SH-SY5Y (cell line): ENCODE measurements at regions not wholly inside any gene's neighbourhood (a gene's known extent, or its start where the extent isn't known, plus 50 kb on each side); places are given as distances from the start of the nearest gene placed in this dataset.

ENCODE experiments used
- GATA2 ChIP-seq: IDR thresholded peaks from 2 replicates; pipeline ENCODE4 v1.6.1; 2011; ENCODE audit warnings: mild to moderate bottlenecking, low read depth, low read length
- GATA3 ChIP-seq: IDR thresholded peaks from 2 replicates; pipeline ENCODE4 v1.6.1; 2011; ENCODE audit warnings: low read depth, mild to moderate bottlenecking, low read length, moderate library complexity

DNA sequence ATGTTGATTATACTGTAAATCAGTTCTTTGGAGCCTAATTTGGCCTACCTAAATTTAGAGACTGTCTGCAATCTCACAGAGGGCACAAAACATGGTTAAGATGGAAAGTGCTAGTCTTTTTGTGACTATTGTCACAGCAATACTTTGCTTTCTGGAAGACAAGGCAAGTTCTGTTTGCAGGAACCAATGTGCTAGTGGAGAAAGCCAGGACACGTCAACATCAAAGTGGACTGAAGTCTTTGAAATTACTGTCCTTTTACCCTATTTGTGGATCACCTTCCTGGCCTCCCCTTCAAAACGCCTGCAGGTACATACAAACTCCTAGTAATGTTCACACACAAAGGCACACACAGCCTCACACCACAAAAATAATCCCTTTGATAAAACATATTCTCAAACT lies 248.7 kb downstream of the MAN2A1 start:
- TF ChIP-seq GATA3, result no peak

DNA sequence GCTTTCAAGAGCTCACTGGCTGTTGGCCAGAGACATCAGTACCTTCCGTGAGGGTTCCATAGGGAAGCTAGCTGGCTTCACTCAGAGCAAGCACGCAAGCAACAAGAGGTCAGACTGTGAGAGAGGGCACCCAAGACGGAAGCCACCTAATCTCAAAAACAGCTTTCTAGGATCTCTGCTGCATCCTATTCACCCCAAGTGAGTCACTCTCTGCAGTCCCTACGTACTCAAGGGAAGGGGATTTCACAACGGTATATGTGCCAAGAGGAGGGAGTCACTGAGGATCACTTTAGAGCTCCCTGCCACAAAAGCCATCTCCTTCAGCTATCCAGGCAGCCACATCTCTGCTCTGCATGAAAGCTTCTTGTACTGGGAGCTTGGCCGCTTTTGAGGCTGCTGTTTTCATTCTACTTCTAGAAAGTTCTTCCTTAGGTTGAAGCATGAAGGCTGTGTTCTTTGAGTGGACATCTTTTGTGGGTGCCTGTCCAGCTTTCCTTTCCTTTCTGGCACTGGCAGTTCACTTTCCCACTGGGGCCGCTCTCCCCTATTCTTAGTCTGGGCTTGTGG lies 249.5 kb downstream of the MAN2A1 start:
- TF ChIP-seq GATA2 (no peak), GATA3 (no peak)

GRCh38 chr5:109942646-109943045 lies 252.9 kb downstream of the MAN2A1 start:
- TF ChIP-seq GATA3 (no peak), GATA2 (no peak)

DNA sequence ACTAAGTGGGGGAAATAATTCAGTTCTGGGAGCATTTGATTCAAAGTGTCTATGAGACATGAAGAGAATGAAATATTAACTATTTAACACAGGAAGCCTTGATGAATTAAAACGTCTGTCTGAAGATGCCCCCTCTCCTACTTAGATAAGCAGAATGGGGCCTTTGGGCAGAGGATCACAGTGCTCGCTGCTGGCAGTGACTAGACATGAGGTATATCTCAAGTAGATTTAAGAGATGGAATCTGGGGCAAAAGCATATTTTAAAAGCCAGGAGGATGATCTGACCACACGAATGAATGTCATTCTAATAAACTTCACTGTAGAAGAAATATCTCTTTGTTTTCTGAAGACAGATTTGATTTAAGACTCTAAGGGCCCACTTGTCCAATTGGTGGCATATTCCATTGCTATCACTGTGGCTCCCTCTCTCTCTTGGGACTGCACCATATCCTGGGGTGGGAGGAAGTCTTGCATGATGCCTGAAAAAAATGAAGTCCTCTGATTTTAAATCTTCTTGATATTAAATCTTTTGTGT lies 254.0 kb downstream of the MAN2A1 start:
- no peak for TF ChIP-seq GATA2

DNA sequence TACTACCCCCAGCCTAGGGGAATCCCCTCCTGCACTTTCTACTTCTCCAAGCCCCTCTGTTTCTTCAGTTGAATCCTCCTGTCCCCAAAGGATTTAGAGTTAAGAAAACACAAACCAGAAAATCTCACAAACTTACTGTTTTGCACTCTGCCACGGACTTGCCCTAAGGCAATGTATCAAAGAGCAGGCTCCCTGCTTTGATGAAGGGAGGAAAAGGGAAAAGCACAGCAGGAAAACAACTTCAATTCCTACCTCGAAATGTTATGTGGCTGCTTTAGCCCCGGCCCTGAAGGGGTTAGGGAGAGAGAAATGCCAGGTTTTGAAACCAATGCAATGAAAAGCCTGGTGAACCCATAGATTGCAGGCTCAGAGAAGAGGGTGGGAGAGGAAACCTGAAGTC lies 254.7 kb downstream of the MAN2A1 start:
- TF ChIP-seq GATA3, result no peak
- no peak for TF ChIP-seq GATA2

GRCh38 chr5:109945097-109945678 lies 255.5 kb downstream of the MAN2A1 start:
- no peak for TF ChIP-seq GATA2
- TF ChIP-seq GATA3, result no peak

DNA sequence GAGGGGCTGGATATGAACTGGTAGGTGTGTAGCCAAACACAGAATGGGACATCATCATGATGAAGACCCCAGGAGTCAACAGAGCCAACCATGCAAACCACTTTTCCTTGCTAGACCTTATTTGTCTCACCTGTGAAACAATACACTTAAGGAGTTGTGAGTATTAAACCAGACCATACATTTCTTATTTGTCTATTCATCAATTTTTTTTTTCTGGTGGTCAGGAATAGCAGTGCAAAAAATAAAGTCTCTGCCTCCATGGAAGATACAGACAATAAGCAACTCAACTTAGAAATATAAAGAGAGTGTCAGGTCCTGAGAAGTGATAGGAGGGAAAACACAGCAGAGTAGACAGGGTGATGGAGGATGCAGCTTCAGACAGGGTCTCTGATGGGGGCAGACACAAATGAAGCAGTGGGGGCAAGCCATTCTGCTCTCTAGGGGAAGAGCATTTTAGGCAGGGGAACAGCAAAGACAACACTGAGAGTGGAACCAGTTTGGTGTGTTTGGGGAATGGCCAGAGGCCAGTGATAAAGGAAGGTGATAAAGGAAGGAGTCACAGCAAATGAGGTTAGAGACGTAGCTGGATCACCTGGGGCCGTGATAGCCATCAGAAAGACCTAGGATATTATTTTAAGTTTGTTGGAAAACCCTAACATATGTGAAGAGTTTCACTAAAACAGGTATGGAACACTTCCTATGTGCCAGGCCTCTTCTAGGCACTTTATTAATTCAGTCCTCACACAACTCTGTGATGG lies 256.2 kb downstream of the MAN2A1 start:
- no peak for TF ChIP-seq GATA2
- no peak for TF ChIP-seq GATA3

DNA sequence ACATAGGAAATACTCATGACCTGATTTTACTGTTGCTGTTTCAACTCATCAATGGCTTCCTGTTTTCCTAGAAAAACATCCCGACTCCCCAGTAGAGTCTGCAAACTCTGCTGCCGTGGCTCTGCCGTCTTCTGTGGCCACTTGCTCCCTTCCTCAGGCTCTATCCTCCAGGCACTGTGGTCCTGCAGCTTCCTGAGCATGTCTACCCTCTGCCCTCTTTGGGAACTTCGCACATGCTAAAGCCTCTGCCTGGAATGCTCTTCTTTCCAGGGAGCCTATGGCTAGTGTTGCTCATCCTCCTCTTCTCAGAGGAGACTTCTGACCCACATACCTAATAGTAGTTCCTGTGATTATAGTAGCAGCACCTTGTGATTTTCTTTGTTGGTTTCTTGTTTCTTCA lies 256.9 kb downstream of the MAN2A1 start:
- TF ChIP-seq GATA2 (no peak), GATA3 (no peak)

GRCh38 chr5:109947667-109948066 lies 257.9 kb downstream of the MAN2A1 start:
- TF ChIP-seq GATA3 (no peak), GATA2 (no peak)

DNA sequence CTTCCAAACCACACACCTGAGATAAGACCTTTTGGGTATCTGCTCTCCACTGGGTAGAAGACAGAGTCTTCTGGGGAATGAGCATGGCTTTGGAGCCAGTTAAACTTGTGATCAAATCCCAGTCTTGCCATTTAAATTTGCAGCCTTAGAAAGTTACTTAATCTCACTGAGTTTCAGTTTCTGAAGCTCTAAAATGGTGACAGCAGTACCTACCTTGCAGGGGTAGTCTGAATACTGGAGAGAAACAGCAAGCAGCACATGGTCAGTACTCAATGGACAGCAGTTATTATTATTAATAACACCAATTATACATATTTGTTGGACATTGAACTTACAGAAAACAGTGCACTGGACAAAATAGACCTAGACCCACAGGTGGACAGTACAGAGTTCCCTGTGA lies 260.9 kb downstream of the MAN2A1 start:
- TF ChIP-seq GATA2 (no peak), GATA3 (no peak)

DNA sequence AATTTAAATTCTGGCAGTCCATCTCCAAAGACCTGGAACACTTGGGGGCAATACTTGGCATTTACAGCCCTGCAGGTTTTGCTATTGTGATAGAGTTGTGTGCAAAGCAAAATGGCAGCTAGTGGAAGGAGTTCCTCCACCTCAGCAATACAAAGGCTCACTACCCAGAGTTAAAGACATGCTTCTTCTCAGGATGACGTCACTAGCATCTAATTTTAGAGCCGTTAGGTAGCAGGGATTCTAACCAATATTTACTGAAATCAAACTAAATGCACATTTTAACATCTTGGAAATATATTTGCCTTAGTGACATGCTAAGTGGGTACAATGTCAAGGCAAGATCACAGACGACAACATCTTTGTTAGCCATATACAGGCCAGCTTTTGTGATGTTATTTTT lies 261.6 kb downstream of the MAN2A1 start:
- TF ChIP-seq GATA2, result no peak
- TF ChIP-seq GATA3, result no peak

GRCh38 chr5:109951758-109952157 lies 262.0 kb downstream of the MAN2A1 start:
- TF ChIP-seq GATA3 (no peak), GATA2 (no peak)

DNA sequence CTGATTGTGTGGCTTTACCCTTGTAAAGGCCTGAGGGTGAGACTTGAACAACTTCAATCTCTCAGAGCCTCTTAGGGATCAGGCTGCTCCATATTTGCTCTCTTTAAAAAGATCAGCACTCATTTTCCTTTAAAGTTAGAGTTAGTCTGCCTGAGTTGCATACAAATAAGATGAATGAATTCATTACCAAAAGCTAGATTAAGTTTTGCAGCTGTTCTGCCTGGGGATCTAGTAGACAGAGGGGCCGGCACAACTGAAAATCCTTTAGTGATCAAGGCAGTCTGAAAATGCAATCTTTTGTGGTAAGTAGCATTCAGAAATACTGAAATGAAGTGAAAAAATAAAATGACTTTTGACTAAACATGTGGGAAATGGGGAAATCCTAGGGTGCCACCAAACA lies 264.0 kb downstream of the MAN2A1 start:
- no peak for TF ChIP-seq GATA2
- TF ChIP-seq GATA3, result no peak

DNA sequence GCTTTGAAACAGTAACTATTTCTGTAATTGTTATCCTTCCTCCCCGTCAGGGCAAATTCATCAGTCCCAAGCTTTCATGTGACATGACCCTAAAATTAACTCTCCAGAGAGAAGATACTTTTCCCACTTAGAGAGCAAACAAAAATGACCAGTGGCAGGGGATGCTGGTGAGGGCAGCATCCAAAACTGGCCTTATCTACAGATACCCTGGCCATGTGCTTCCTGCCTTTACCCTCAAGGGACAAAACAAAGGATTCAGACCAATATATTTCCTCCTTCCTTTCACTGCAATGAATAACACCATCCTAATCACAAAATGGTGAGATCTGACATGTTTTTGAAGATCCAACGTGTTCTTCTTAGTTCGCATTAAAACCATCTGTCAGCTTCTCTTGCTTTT lies 267.2 kb downstream of the MAN2A1 start:
- TF ChIP-seq GATA2 (peak; percentile 65), GATA3 (0 out of 2 replicates have a peak, but pooled peaks have one; percentile 19)

GRCh38 chr5:109958082-109958481 lies 268.4 kb downstream of the MAN2A1 start:
- TF ChIP-seq GATA3 (no peak), GATA2 (no peak)
